GM12874 (cell line): ENCODE measurements at regions not wholly inside any gene's neighbourhood (a gene's known extent, or its start where the extent isn't known, plus 50 kb on each side); places are given as distances from the start of the nearest gene placed in this dataset.

Source experiments
- CTCF ChIP-seq: IDR thresholded peaks from 2 replicates; pipeline ENCODE4 v1.5.1; 2011; ENCODE audit warnings: low read depth, mild to moderate bottlenecking, control low read depth, low read length, moderate library complexity; ENCODE audit not compliant: insufficient read depth

GRCh38 chr2:17135619-17136018 lies 382.6 kb downstream of the RAD51AP2 start:
- TF ChIP-seq CTCF: no peak

GRCh38 chr2:17133052-17133671 lies 385.1 kb downstream of the RAD51AP2 start:
- TF ChIP-seq CTCF: no peak

- TF ChIP-seq CTCF: no peak
These were observed 392.1 kb downstream of the RAD51AP2 start for GRCh38 chr2:17125989-17126620.

- no peak for TF ChIP-seq CTCF
These were observed 393.5 kb downstream of the RAD51AP2 start for GRCh38 chr2:17124575-17125318.

- no peak for TF ChIP-seq CTCF
These were observed 395.2 kb downstream of the RAD51AP2 start for GRCh38 chr2:17122887-17123501.

- no peak for TF ChIP-seq CTCF
These were observed 402.8 kb downstream of the RAD51AP2 start for GRCh38 chr2:17115466-17115865.

GRCh38 chr2:17115042-17115441 lies 403.2 kb downstream of the RAD51AP2 start:
- TF ChIP-seq CTCF: no peak
